ENCODE measurements at regions not wholly inside any gene's neighbourhood (a gene's known extent, or its start where the extent isn't known, plus 50 kb on each side); places are given as distances from the start of the nearest gene placed in this dataset.

DNA sequence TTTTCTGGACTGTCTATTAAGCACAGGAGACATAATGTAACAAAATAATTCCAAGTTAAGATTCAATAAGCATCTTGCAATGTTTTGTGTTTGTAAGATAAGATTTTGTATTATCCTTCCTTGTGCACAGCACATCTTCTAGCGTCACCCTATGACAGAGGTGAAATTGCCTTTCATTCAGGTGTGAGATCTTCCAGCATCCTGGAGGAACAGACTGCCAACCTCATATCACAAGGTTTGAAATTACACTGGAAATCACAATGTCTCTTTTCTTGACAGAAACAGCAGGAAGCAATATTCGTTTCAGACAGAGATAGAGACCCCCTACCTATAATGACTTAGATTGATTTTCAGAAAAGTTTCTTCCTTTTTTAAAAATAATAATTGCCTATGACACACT lies 668.6 kb downstream of the GABRG1 start:
- TF ChIP-seq, protein P1, sequence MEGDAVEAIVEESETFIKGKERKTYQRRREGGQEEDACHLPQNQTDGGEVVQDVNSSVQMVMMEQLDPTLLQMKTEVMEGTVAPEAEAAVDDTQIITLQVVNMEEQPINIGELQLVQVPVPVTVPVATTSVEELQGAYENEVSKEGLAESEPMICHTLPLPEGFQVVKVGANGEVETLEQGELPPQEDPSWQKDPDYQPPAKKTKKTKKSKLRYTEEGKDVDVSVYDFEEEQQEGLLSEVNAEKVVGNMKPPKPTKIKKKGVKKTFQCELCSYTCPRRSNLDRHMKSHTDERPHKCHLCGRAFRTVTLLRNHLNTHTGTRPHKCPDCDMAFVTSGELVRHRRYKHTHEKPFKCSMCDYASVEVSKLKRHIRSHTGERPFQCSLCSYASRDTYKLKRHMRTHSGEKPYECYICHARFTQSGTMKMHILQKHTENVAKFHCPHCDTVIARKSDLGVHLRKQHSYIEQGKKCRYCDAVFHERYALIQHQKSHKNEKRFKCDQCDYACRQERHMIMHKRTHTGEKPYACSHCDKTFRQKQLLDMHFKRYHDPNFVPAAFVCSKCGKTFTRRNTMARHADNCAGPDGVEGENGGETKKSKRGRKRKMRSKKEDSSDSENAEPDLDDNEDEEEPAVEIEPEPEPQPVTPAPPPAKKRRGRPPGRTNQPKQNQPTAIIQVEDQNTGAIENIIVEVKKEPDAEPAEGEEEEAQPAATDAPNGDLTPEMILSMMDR (IDR thresholded peaks at IDR 0.05): no peak
- no peak for TF ChIP-seq POLR2A (IDR thresholded peaks at IDR 0.05)
